ENCODE measurements at regions not wholly inside any gene's neighbourhood (a gene's known extent, or its start where the extent isn't known, plus 50 kb on each side); places are given as distances from the start of the nearest gene placed in this dataset.
"Not testable (repeated sequence)": the region's sequence is repeated elsewhere in the genome, so short reads cannot be mapped to it uniquely, and the experiment has no call there.

DNA sequence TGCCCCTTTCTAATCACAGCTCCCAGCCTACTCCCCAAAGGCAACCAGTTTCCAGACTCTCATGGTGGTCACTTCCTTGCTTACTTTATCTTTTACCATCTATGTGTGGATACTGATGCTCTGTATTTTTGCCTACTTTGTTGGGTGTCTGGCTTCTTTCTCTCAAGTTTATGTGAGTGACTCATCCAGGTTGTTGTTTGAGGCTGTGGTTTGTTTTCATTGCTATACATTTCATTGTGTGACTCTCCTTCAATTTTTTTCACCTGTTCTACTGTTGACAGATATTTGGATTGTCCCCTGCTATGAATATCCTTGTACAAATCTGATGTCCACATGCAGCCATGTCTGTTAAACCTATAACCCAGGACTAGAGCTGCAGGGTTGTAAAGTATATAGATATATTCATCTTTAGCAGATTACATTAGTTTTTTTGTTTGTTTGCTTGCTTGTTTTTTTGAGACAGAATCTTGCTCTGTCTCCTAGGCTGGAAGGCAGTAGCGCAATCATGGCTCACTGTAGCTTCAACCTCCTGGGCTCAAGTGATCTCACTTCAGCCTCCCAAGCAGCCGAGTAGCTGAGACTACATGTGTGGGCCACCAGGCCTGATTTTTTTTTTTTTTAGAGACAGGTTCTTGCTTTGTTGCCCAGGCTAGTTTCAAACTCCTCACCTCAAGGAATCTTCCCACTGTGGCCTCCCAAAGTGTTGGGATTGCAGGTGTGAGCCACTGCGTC is 72.9 kb upstream of the EEF1E1 start:
- no peak for DNase-seq

DNA sequence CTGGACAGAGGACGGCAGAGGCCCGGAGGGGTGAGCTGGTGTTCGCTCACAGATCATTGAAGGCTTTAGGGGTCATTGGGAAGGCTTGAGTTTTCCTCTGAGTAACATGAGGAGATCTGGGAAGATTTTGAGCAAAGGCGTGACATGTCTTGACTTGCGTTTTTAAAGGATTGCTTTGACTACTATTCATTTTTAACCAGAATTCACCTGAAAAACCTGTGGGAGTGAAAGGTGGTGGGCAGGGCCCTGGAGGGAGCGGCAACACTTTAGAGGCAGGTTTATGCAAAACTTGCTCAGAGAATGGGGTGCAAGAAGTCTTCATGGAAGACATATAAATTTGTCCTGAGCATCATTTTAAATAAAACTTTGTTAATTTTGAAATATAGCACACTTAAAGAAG is 72.2 kb upstream of the EEF1E1 start:
- DNase-seq: no peak

DNA sequence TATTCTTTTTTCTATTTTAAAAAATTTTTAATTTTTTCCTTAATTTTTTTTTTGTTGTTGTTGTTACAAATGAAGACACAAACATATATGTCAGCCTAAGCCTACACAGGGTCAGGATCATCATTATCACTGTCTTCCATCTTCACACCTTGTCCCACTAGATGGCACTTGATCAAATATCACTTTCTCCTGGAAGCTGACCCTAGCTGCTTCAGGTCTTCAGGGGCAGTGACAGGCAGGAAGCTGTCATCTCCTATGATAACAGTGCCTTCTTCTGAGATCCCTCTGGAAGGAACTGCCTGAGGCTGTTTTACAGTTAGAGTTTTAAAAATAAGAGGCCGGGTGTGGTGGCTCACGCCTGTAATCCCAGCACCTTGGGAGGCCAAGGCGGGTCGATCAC is 70.2 kb upstream of the EEF1E1 start:
- no peak for DNase-seq

DNA sequence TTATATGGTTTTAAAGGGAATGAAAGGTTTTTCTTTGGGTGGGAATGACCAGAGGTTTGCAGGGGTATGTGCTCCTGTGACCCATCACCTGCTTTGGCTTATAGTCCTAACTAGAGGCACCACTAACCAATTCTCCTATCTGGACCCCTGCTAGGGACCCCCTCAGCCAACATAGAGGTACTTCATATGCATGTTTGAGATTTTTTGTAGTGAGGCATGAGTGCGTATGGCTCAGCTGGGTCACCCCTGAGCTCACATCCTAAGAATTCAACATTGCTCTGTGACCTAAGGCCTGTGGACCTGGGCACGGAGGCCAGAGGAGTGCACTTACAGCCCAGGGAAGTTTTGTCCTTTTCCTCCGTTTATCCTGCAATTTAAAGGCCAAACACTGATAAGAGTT is 68.4 kb upstream of the EEF1E1 start:
- no peak for DNase-seq

DNA sequence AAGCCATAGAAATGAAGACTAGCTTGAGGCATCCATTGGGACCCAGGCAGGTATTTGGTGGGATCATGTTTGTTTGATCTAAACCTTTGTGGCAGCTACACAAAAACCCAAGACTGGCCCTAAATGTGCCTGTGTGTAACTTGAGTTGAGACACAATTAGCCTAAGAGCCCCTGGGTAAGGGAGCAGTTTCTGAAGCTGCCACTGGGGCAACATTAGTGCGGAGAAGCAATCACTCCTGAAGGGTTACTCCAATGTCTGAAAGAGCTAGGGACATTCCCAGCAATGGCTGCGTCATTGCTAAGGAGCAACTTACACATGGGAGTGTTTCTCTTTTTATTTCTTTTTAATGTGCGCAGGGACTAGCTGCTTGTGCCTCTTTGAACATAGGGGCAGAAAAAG is 67.9 kb upstream of the EEF1E1 start:
- DNase-seq: no peak

DNA sequence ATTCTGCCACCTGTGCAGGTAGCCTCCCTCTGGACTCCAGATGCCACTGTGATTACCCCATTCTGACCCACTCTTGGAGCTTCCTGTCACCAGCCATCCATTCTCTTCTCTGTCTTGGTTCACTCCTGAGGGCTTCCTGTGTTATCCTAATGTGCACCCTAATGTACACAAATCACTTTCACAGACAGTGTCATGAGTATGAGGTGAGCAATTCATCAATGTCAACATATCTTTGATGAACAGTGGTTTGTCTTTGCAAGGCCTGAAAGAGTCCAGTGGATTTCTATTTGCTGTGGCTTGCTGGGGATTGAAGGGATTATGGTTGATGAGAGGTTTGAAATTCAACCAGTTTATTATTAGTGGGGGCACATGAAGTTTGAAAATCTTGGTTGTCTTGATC is 63.8 kb upstream of the EEF1E1 start:
- DNase-seq: no peak

DNA sequence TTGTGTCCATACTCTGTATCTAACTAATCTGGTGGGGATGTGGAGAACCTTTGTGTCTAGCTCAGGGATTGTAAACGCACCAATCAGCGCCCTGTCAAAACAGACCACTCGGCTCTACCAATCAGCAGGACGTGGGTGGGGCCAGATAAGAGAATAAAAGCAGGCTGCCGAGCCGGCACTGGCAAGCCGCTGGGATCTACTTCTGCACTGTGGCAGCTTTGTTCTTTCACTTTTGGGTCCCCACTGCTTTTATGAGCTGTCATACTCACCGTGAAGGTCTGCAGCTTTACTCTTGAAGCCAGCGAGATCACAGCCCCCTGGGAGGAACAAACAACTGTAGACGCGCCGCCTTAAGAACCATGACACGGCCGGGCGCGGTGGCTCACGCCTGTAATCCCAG is 62.7 kb upstream of the EEF1E1 start:
- not testable (repeated sequence) for DNase-seq

DNA sequence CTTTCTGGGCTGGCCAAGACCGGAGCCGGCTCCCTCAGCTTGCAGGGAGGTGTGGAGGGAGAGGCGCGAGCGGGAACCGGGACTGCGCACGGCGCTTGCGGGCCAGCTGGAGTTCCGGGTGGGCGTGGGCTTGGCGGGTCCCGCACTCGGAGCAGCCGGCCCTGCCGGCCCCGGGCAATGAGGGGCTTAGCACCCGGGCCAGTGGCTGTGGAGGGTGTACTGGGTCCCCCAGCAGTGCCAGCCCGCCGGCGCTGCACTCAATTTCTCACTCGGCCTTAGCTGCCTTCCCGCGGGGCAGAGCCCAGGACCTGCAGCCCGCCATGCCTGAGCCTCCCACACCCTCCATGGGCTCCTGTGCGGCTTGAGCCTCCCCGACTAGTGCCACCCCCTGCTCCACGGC is 61.9 kb upstream of the EEF1E1 start:
- not testable (repeated sequence) for DNase-seq

DNA sequence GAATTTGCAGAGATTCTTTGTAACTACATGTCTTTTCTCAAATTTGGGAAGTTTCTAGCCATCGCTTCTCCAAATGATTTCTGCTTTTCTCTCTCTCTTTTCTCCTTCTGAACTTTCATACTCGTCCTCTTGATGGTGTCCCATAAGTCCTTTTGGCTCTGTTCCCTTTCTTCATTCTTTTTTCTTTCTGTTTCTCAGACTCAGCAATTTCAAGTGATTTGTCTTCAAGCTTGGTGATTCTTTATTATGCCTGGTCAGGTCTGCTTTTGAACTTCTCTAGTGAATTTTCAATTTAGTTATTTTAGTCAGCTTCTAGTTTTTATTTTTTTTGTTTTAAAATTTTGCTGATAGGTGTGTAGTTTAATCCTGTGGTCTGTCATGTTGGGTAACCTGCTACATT is 57.6 kb upstream of the EEF1E1 start:
- DNase-seq: no peak

DNA sequence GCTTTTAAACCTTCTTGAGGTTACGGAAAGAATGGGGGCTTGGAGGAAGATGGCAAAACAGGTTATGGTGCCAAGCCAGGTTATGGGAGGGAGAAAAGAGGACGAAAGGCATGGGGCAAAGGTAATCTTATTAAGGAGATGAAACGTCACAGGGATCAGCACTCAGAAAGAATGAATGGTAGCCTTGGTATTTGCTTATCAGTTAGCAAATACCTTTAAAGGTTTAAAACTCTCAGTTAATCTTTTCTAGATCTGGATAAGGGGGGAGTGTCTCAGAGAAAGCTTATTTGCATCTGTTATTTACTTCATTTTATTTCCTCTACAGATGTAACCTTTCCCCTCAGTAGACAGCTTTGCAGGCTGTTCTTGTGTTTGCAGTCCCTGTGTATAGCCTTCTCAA is 55.5 kb upstream of the EEF1E1 start:
- no peak for DNase-seq

DNA sequence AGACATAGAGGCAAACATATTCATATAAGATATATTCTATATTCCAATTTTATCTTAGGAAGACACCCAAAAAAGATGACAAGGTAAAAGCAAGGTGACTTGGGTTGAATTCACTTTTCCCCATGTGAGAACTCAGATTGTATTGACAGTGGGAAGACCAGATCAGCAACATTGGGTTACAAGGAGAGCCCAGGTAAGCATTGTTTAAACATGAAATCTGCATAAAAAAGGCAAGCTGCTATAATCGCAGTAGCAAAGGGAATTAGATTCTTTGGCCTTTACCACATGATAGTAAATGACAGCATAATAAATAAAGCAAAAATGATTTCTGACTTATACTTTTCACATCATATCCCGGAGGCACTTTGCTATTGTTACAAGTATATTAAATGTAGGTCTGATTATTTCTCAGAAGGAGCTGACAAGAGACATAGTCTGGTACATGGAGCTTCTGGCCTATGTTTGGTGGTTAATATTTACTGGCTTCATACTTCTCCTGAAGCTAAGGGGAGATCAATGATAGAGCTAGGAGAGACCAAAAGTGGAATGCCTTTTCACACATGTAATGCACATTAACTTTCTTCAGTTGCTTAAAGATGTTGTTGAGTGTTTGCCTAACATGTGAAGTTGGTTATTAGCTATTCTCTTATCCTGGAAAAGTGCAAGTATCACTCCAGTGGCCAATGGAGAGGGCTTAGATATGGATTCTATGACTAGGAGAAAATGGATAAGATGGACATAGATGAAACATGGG is 53.1 kb upstream of the EEF1E1 start:
- DNase-seq: no peak

Measured in activated CD4-positive, alpha-beta T cell treated with anti-CD3 and anti-CD28 coated beads, Interleukin-2, amount 50 U/mL, for 1 hour (primary cell).